ENCODE measurements at regions not wholly inside any gene's neighbourhood (a gene's known extent, or its start where the extent isn't known, plus 50 kb on each side); places are given as distances from the start of the nearest gene placed in this dataset.
"Not testable (repeated sequence)": the region's sequence is repeated elsewhere in the genome, so short reads cannot be mapped to it uniquely, and the experiment has no call there.

DNA sequence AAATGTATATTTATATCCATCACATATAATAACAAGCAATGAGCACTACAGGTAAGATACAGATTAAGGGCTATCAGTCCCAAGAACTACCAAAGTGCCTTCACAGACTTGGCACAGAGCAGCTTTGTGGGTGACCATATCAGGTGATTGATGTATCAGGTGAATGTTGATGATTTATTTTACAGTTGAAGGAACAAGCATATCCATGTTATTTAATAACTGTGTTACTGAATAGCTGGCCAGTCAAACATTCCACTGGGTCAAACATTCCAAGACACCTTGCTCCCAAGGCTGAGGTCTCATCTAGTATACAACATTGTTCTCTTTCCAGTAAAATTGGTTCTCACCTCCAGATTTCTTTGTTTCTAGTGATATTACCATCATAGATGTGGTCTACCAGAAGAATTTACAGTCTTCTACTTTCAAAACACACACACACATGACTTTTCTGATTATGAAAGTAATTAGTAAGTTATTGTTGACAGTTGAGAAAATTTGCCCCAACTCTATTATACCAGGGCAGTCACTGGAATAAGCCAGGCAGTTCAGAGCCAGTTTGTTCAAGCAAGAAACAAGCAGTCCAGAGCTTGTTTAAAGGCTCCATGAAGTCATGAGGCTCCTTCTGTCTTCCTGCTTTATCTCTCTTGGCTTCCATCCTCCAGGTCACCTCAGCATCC, 68.2 kb downstream of the ELAPOR2 start:
- Histone ChIP-seq H3K4me1 (no peaks in the 10 kb centered on the region), H3K9me3 (no peaks in the 10 kb centered on the region), H3K27me3 (replicated peaks; ENCODE audit: control insufficient read depth, insufficient read depth, low read length) (no peaks in the 10 kb centered on the region), H3K36me3 (ENCODE audit: control insufficient read depth, insufficient read depth, low read length) (no peaks in the 10 kb centered on the region), H3K4me3 (ENCODE audit: low read depth, low read length) (no peak overlapping the region)
- BruUV-seq (replicated peaks), result no TSS peak
- Mint-ChIP-seq H3K36me3 (ENCODE audit: insufficient read depth, unreplicated experiment) (no peaks in the 10 kb centered on the region), H3K27ac (ENCODE audit: unreplicated experiment) (no peak overlapping the region), H3K9me3 (ENCODE audit: unreplicated experiment) (no peaks in the 10 kb centered on the region), H3K4me3 (ENCODE audit: unreplicated experiment) (no peak overlapping the region), H3K27me3 (ENCODE audit: insufficient read depth, unreplicated experiment) (peaks cover 5% of the 10 kb centered on the region), H3K4me1 (ENCODE audit: low read depth, unreplicated experiment) (no peaks in the 10 kb centered on the region)
- DNase-seq, result no peak
- intact Hi-C loops (cut with micrococcal nuclease; ENCODE audit: unreplicated experiment), result loop anchor here (5.0 kb wide), 1 partner anchor 49 kb away; no protein-coding TSS in a partner anchor
- ChIA-PET CTCF (interaction anchor here (0.6 kb wide), 1 partner anchor 157 kb away, joined by 3 read pairs; no protein-coding TSS in a partner anchor), POLR2A (no interaction called here)
- TF ChIP-seq, protein P1, sequence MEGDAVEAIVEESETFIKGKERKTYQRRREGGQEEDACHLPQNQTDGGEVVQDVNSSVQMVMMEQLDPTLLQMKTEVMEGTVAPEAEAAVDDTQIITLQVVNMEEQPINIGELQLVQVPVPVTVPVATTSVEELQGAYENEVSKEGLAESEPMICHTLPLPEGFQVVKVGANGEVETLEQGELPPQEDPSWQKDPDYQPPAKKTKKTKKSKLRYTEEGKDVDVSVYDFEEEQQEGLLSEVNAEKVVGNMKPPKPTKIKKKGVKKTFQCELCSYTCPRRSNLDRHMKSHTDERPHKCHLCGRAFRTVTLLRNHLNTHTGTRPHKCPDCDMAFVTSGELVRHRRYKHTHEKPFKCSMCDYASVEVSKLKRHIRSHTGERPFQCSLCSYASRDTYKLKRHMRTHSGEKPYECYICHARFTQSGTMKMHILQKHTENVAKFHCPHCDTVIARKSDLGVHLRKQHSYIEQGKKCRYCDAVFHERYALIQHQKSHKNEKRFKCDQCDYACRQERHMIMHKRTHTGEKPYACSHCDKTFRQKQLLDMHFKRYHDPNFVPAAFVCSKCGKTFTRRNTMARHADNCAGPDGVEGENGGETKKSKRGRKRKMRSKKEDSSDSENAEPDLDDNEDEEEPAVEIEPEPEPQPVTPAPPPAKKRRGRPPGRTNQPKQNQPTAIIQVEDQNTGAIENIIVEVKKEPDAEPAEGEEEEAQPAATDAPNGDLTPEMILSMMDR (IDR thresholded peaks at IDR 0.05; ENCODE audit: insufficient read depth in 1 of 2, low read depth in 1 of 2, low read length in 1 of 2, severe bottlenecking in 1 of 2, unreplicated experiment in 1 of 2), result no peak

DNA sequence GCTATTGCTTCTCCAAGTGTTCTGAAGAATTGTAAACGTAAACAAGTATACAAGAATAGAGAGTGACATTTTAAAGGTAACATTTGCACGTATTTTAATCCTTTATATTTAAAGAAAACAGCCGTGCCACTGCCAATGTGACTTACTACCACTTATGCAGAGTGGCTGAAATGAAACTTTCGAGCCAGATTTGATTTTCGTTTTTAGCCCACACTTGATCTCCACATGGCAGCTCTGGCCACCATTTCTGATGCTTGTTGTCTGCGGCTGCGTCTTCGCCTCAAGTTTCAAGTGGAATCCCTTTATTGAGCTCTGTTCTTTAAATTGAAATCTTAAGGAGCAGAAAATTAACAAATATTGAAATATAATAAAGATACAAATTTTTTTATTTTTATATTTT, 70.0 kb downstream of the ELAPOR2 start:
- no peaks in the 10 kb centered on the region for H3K9me3 ChIP-seq
- peaks cover 8% of the 10 kb centered on the region for H3K9me3 Mint-ChIP-seq (ENCODE audit: unreplicated experiment)
- POLR2A ChIA-PET, result no interaction called here

GRCh38 chr7:86987834-86988233, 71.6 kb downstream of the ELAPOR2 start:
- H3K27me3 ChIP-seq (replicated peaks; ENCODE audit: control insufficient read depth, insufficient read depth, low read length); BruUV-seq (replicated peaks); H3K4me1 ChIP-seq; H3K27me3 Mint-ChIP-seq (ENCODE audit: insufficient read depth, unreplicated experiment); H3K27ac Mint-ChIP-seq (ENCODE audit: unreplicated experiment); POLR2A ChIA-PET; CTCF ChIA-PET; DNase-seq; H3K4me1 Mint-ChIP-seq (ENCODE audit: low read depth, unreplicated experiment); intact Hi-C loops (cut with micrococcal nuclease; ENCODE audit: unreplicated experiment); H3K4me3 Mint-ChIP-seq (ENCODE audit: unreplicated experiment); H3K4me3 ChIP-seq (ENCODE audit: low read depth, low read length); H3K9me3 ChIP-seq; H3K36me3 ChIP-seq (ENCODE audit: control insufficient read depth, insufficient read depth, low read length); H3K36me3 Mint-ChIP-seq (ENCODE audit: insufficient read depth, unreplicated experiment): not testable (repeated sequence)
- peaks cover 11% of the 10 kb centered on the region for H3K9me3 Mint-ChIP-seq (ENCODE audit: unreplicated experiment)

More for the DNA sequence above, 70.0 kb downstream of the ELAPOR2 start:
- no peak overlapping the region for H3K4me3 Mint-ChIP-seq (ENCODE audit: unreplicated experiment)
- Histone ChIP-seq H3K36me3 (ENCODE audit: control insufficient read depth, insufficient read depth, low read length) (no peaks in the 10 kb centered on the region), H3K27me3 (replicated peaks; ENCODE audit: control insufficient read depth, insufficient read depth, low read length) (no peaks in the 10 kb centered on the region), H3K4me3 (ENCODE audit: low read depth, low read length) (no peak overlapping the region), H3K4me1 (no peaks in the 10 kb centered on the region)
- H3K36me3 Mint-ChIP-seq (ENCODE audit: insufficient read depth, unreplicated experiment), result no peaks in the 10 kb centered on the region
- intact Hi-C loops (cut with micrococcal nuclease; ENCODE audit: unreplicated experiment), result no loop called here
- H3K27me3 Mint-ChIP-seq (ENCODE audit: insufficient read depth, unreplicated experiment), result no peaks in the 10 kb centered on the region
- no TSS peak for BruUV-seq (replicated peaks)
- TF ChIP-seq, protein P1 (IDR thresholded peaks at IDR 0.05; ENCODE audit: insufficient read depth in 1 of 2, low read depth in 1 of 2, low read length in 1 of 2, severe bottlenecking in 1 of 2, unreplicated experiment in 1 of 2), result no peak
- no peak overlapping the region for H3K27ac Mint-ChIP-seq (ENCODE audit: unreplicated experiment)
- DNase-seq, result no peak
- CTCF ChIA-PET, result no interaction called here
- no peaks in the 10 kb centered on the region for H3K4me1 Mint-ChIP-seq (ENCODE audit: low read depth, unreplicated experiment)

- POLR2A ChIA-PET; BruUV-seq (replicated peaks); H3K4me3 ChIP-seq (ENCODE audit: low read depth, low read length); H3K4me1 ChIP-seq; CTCF ChIA-PET; H3K27me3 Mint-ChIP-seq (ENCODE audit: insufficient read depth, unreplicated experiment); H3K4me3 Mint-ChIP-seq (ENCODE audit: unreplicated experiment); H3K4me1 Mint-ChIP-seq (ENCODE audit: low read depth, unreplicated experiment); H3K27ac Mint-ChIP-seq (ENCODE audit: unreplicated experiment); H3K27me3 ChIP-seq (replicated peaks; ENCODE audit: control insufficient read depth, insufficient read depth, low read length); H3K36me3 Mint-ChIP-seq (ENCODE audit: insufficient read depth, unreplicated experiment); intact Hi-C loops (cut with micrococcal nuclease; ENCODE audit: unreplicated experiment); H3K36me3 ChIP-seq (ENCODE audit: control insufficient read depth, insufficient read depth, low read length); DNase-seq; H3K9me3 ChIP-seq: not testable (repeated sequence)
- peaks cover 11% of the 10 kb centered on the region for H3K9me3 Mint-ChIP-seq (ENCODE audit: unreplicated experiment)
These were observed 72.1 kb downstream of the ELAPOR2 start for GRCh38 chr7:86987358-86987757.

DNA sequence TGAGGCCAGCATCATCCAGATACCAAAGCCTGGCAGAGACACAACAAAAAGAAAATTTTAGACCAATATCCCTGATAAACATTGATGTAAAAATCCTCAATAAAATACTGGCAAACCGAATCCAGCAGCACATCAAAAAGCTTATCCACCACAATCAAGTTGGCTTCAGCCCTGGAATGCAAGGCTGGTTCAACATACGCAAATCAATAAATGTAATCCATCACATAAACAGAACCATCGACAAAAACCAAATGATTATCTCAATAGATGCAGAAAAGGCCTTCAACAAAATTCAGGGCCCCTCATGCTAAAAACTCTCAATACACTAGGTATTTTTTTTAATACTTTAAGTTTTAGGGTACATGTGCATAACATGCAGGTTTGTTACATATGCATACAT, 74.1 kb downstream of the ELAPOR2 start:
- H3K9me3 ChIP-seq; H3K27ac Mint-ChIP-seq (ENCODE audit: unreplicated experiment); H3K4me3 ChIP-seq (ENCODE audit: low read depth, low read length); H3K36me3 ChIP-seq (ENCODE audit: control insufficient read depth, insufficient read depth, low read length); H3K27me3 ChIP-seq (replicated peaks; ENCODE audit: control insufficient read depth, insufficient read depth, low read length); intact Hi-C loops (cut with micrococcal nuclease; ENCODE audit: unreplicated experiment); H3K4me1 Mint-ChIP-seq (ENCODE audit: low read depth, unreplicated experiment); H3K4me1 ChIP-seq; POLR2A ChIA-PET; DNase-seq; H3K4me3 Mint-ChIP-seq (ENCODE audit: unreplicated experiment); H3K27me3 Mint-ChIP-seq (ENCODE audit: insufficient read depth, unreplicated experiment); CTCF ChIA-PET; BruUV-seq (replicated peaks); H3K36me3 Mint-ChIP-seq (ENCODE audit: insufficient read depth, unreplicated experiment): not testable (repeated sequence)
- peaks cover 11% of the 10 kb centered on the region for H3K9me3 Mint-ChIP-seq (ENCODE audit: unreplicated experiment)

DNA sequence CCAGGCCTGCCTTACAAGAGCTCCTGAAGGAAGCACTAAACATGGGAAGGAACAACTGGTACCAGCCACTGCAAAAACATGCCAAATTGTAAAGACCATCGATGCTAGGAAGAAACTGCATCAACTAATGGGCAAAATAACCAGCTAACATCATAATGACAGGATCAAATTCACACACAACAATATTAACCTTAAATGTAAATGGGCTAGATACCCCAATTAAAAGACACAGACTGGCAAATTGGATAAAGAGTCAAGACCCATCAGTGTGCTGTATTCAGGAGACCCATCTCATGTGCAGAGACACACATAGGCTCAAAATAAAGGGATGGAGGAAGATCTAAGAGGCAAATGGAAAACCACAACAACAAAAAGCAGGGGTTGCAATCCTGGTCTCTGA, 75.8 kb downstream of the ELAPOR2 start:
- H3K36me3 ChIP-seq (ENCODE audit: control insufficient read depth, insufficient read depth, low read length); H3K27me3 Mint-ChIP-seq (ENCODE audit: insufficient read depth, unreplicated experiment); DNase-seq; H3K9me3 ChIP-seq; H3K4me1 ChIP-seq; H3K36me3 Mint-ChIP-seq (ENCODE audit: insufficient read depth, unreplicated experiment); H3K4me3 Mint-ChIP-seq (ENCODE audit: unreplicated experiment); H3K4me3 ChIP-seq (ENCODE audit: low read depth, low read length); H3K27me3 ChIP-seq (replicated peaks; ENCODE audit: control insufficient read depth, insufficient read depth, low read length); H3K4me1 Mint-ChIP-seq (ENCODE audit: low read depth, unreplicated experiment); CTCF ChIA-PET; intact Hi-C loops (cut with micrococcal nuclease; ENCODE audit: unreplicated experiment); H3K27ac Mint-ChIP-seq (ENCODE audit: unreplicated experiment); BruUV-seq (replicated peaks); POLR2A ChIA-PET: not testable (repeated sequence)
- H3K9me3 Mint-ChIP-seq (ENCODE audit: unreplicated experiment), result peaks cover 11% of the 10 kb centered on the region

All from Caco-2 (cell line).